Karpas-422 (cell line): ENCODE measurements at regions not wholly inside any gene's neighbourhood (a gene's known extent, or its start where the extent isn't known, plus 50 kb on each side); places are given as distances from the start of the nearest gene placed in this dataset.
"Not testable (repeated sequence)": the region's sequence is repeated elsewhere in the genome, so short reads cannot be mapped to it uniquely, and the experiment has no call there.

Experiments used
- DNase-seq: peaks from one replicate; pipeline ENCODE4 v3.0.0-alpha.2; 2015
- H2AFZ ChIP-seq: fragments of 200-600 bp; sonication (generic); 2 replicates; pipeline ENCODE4 v1.6.1; 2014; ENCODE audit warnings: antibody characterized with exemption, low read length, mixed read lengths
- H3K27ac ChIP-seq: fragments of 200-600 bp; sonication (generic); 2 replicates; pipeline ENCODE4 v1.5.1; 2014; ENCODE audit warnings: mild to moderate bottlenecking, low read length, moderate library complexity
- H3K27me3 ChIP-seq: fragments of 200-600 bp; sonication (generic); 2 replicates; pipeline ENCODE4 v1.6.1; 2014; ENCODE audit warnings: low read length, mixed read lengths
- H3K36me3 ChIP-seq: fragments of 200-600 bp; sonication (generic); 2 replicates; pipeline ENCODE4 v1.6.1; 2014; ENCODE audit warnings: low read length, mixed read lengths; ENCODE audit not compliant: insufficient read depth
- H3K4me1 ChIP-seq: fragments of 200-600 bp; sonication (generic); 2 replicates; pipeline ENCODE4 v1.6.1; 2014; ENCODE audit warnings: mild to moderate bottlenecking, low read length, mixed read lengths
- H3K4me2 ChIP-seq: fragments of 200-600 bp; sonication (generic); 2 replicates; pipeline ENCODE4 v1.6.1; 2014; ENCODE audit warnings: low read length, low read depth, mild to moderate bottlenecking; ENCODE audit not compliant: poor library complexity, severe bottlenecking
- H3K4me3 ChIP-seq: fragments of 200-600 bp; sonication (generic); 2 replicates; pipeline ENCODE4 v1.5.1; 2014; ENCODE audit warnings: mild to moderate bottlenecking, antibody characterized with exemption, low read length, mixed read lengths
- H3K79me2 ChIP-seq: fragments of 200-600 bp; sonication (generic); 2 replicates; pipeline ENCODE4 v1.6.1; 2014; ENCODE audit warnings: mild to moderate bottlenecking, low read length, mixed read lengths
- H3K9ac ChIP-seq: fragments of 200-600 bp; sonication (generic); 2 replicates; pipeline ENCODE4 v1.6.0; 2014; ENCODE audit warnings: low read length
- H3K9me2 ChIP-seq: fragments of 200-600 bp; sonication (generic), shearing (Covaris generic); replicated peaks from 2 replicates; pipeline ENCODE4 v1.6.0; 2014; ENCODE audit warnings: mild to moderate bottlenecking, low read length, moderate library complexity; ENCODE audit not compliant: insufficient read depth
- H3K9me3 ChIP-seq: fragments of 300-700, 200-600 bp; sonication (generic); 2 replicates; pipeline ENCODE4 v1.6.1; 2014; ENCODE audit warnings: low read length, mixed read lengths
- H4K20me1 ChIP-seq: fragments of 200-600 bp; sonication (generic); 2 replicates; pipeline ENCODE4 v1.6.1; 2014; ENCODE audit warnings: mild to moderate bottlenecking, antibody characterized with exemption, low read length, low read depth; ENCODE audit not compliant: insufficient read depth

DNA sequence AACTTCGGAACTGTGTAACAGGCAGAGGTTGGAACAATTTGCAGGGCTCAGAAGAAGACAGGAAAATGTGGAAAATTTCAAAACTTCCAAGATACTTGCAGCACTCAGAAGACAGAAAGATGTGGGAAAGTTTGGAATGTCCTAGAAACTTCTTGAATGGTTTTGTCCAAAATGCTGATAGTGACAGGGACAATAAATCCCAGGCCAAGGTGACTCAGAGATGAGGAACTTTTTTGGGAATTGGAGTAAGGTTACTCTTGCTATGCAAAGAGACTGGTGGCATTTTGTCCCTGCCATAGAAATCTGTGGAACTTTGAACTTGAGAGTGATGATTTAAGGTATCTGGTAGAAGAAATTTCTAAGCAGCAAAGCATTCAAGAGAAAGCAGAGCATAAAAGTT is 2055.6 kb upstream of the C9orf72 start:
- not testable (repeated sequence) for DNase-seq

GRCh38 chr9:29637471-29638237 is 2064.4 kb upstream of the C9orf72 start:
- no peaks in the 10 kb centered on the region for H3K27me3 ChIP-seq
- H3K79me2 ChIP-seq = no peaks in the 10 kb centered on the region
- no peak for DNase-seq
- H3K27ac ChIP-seq = no peak overlapping the region
- H3K36me3 ChIP-seq = no peaks in the 10 kb centered on the region
- H3K4me2 ChIP-seq = no peak overlapping the region
- H3K9me3 ChIP-seq = peaks cover 12% of the 10 kb centered on the region; the same call in 1 of the 2 replicates
- H3K9ac ChIP-seq = no peak overlapping the region
- H3K4me3 ChIP-seq = no peak overlapping the region
- H3K4me1 ChIP-seq = no peaks in the 10 kb centered on the region
- no peak overlapping the region for H2AFZ ChIP-seq
- H4K20me1 ChIP-seq = no peaks in the 10 kb centered on the region
- no peaks in the 10 kb centered on the region for H3K9me2 ChIP-seq

More for the DNA sequence above, 2055.6 kb upstream of the C9orf72 start:
- H3K4me3 ChIP-seq, H3K4me1 ChIP-seq, H3K9ac ChIP-seq, H3K9me2 ChIP-seq, H3K36me3 ChIP-seq, H3K4me2 ChIP-seq, H3K79me2 ChIP-seq, H4K20me1 ChIP-seq, H3K27me3 ChIP-seq, H3K27ac ChIP-seq, H2AFZ ChIP-seq: not testable (repeated sequence)
- peaks cover 17% of the 10 kb centered on the region for H3K9me3 ChIP-seq

- no peak overlapping the region for H3K4me3 ChIP-seq
- no peak overlapping the region for H3K9ac ChIP-seq
- H3K27ac ChIP-seq = no peak overlapping the region
- peaks cover 15% of the 10 kb centered on the region; the same call in 1 of the 2 replicates for H3K9me3 ChIP-seq
- H3K79me2 ChIP-seq = no peaks in the 10 kb centered on the region
- H3K36me3 ChIP-seq = no peaks in the 10 kb centered on the region
- H4K20me1 ChIP-seq = no peaks in the 10 kb centered on the region
- no peak overlapping the region for H3K4me2 ChIP-seq
- no peak for DNase-seq
- no peak overlapping the region for H2AFZ ChIP-seq
- no peaks in the 10 kb centered on the region for H3K9me2 ChIP-seq
- H3K27me3 ChIP-seq = no peaks in the 10 kb centered on the region
- H3K4me1 ChIP-seq = no peaks in the 10 kb centered on the region
Observed at GRCh38 chr9:29640507-29640906, 2067.2 kb upstream of the C9orf72 start.

DNA sequence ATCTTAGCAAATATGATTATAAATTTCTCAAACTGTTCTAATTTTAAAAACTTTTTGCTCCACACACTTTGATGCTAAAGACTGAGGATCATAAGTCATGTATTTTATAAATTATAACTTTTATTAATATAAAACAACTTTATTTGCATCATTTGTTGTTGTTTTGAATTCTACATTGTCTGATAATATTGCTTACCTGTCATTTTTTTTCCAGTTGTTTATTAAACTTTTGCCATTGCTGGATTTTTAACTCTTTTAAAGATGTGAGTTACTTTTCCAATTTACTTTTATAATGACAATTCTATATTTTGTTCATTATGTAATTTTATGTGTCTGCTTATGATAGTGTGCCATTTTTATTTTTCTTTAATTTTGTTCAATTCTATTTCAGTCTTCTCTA is 2071.2 kb upstream of the C9orf72 start:
- no peak overlapping the region for H2AFZ ChIP-seq
- DNase-seq = no peak
- no peaks in the 10 kb centered on the region for H3K27me3 ChIP-seq
- no peaks in the 10 kb centered on the region for H3K4me1 ChIP-seq
- H4K20me1 ChIP-seq = no peaks in the 10 kb centered on the region
- H3K4me2 ChIP-seq = no peak overlapping the region
- H3K79me2 ChIP-seq = no peaks in the 10 kb centered on the region
- no peak overlapping the region for H3K27ac ChIP-seq
- H3K9me2 ChIP-seq = no peaks in the 10 kb centered on the region
- no peak overlapping the region for H3K9ac ChIP-seq
- no peaks in the 10 kb centered on the region for H3K36me3 ChIP-seq
- no peak overlapping the region for H3K4me3 ChIP-seq
- H3K9me3 ChIP-seq = peaks cover 16% of the 10 kb centered on the region; the same call in 1 of the 2 replicates

DNA sequence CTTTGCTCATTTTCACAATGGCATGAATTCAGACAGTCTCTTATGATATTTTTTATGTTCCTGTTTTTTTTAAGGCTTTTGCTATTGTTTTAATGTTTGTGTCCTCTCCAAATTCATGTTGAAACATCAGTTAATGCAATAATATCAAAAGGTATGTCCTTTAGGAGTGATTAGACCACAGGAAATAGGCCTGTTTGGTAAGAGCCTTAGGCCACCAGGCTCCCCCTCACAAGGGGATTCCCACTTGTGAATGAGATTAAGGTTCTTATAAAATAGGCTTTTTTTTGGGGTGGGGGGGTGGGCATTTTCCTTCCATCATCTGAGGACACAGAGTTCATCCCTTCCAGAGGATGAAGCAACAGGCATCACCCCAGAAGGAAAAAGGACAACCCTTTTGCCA is 2074.2 kb upstream of the C9orf72 start:
- no peaks in the 10 kb centered on the region for H3K27me3 ChIP-seq
- H3K9me3 ChIP-seq = peaks cover 28% of the 10 kb centered on the region
- H3K4me2 ChIP-seq = no peak overlapping the region
- H3K36me3 ChIP-seq = no peaks in the 10 kb centered on the region
- no peak overlapping the region for H2AFZ ChIP-seq
- H3K4me3 ChIP-seq = no peak overlapping the region
- DNase-seq = no peak
- H4K20me1 ChIP-seq = no peaks in the 10 kb centered on the region
- no peak overlapping the region for H3K27ac ChIP-seq
- no peaks in the 10 kb centered on the region for H3K79me2 ChIP-seq
- H3K4me1 ChIP-seq = no peaks in the 10 kb centered on the region
- H3K9ac ChIP-seq = no peak overlapping the region
- no peaks in the 10 kb centered on the region for H3K9me2 ChIP-seq

GRCh38 chr9:29648132-29648531 is 2074.9 kb upstream of the C9orf72 start:
- Histone ChIP-seq H3K9ac (no peak overlapping the region), H3K27ac (no peak overlapping the region), H3K27me3 (no peaks in the 10 kb centered on the region), H3K4me3 (no peak overlapping the region), H3K4me2 (no peak overlapping the region), H4K20me1 (no peaks in the 10 kb centered on the region), H3K9me3 (peaks cover 23% of the 10 kb centered on the region), H2AFZ (no peak overlapping the region), H3K79me2 (no peaks in the 10 kb centered on the region), H3K36me3 (no peaks in the 10 kb centered on the region), H3K9me2 (no peaks in the 10 kb centered on the region), H3K4me1 (no peaks in the 10 kb centered on the region)
- no peak for DNase-seq

DNA sequence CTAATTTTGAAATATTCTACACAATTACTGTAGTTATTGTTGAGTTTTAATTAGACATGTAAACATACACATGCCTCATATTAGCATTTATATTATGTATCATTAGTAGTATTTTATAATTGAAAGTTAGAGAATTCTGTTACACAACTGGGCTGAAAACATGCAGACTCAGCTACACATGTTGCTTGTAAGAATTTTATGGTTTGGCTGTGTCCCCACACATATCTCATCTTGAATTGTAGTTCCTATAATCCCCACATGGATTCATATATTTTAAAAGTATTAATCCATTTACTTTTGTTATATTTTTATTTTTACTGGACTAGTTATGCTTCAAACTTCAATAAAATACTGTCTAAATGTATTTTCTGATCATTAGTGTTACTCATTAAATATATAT is 2075.3 kb upstream of the C9orf72 start:
- peaks cover 25% of the 10 kb centered on the region for H3K9me3 ChIP-seq
- H4K20me1 ChIP-seq = no peaks in the 10 kb centered on the region
- no peaks in the 10 kb centered on the region for H3K9me2 ChIP-seq
- no peaks in the 10 kb centered on the region for H3K4me1 ChIP-seq
- H3K36me3 ChIP-seq = no peaks in the 10 kb centered on the region
- no peak overlapping the region for H3K9ac ChIP-seq
- no peak overlapping the region for H3K4me3 ChIP-seq
- H3K27ac ChIP-seq = no peak overlapping the region
- no peak for DNase-seq
- no peaks in the 10 kb centered on the region for H3K79me2 ChIP-seq
- H2AFZ ChIP-seq = no peak overlapping the region
- H3K4me2 ChIP-seq = no peak overlapping the region
- no peaks in the 10 kb centered on the region for H3K27me3 ChIP-seq

GRCh38 chr9:29656641-29657406 is 2083.5 kb upstream of the C9orf72 start:
- Histone ChIP-seq H3K27me3 (no peaks in the 10 kb centered on the region), H3K4me3 (no peak overlapping the region), H3K9me3 (peaks cover 14% of the 10 kb centered on the region), H3K36me3 (no peaks in the 10 kb centered on the region), H3K9me2 (no peaks in the 10 kb centered on the region), H3K4me2 (no peak overlapping the region), H3K4me1 (no peaks in the 10 kb centered on the region), H3K27ac (no peak overlapping the region), H4K20me1 (no peaks in the 10 kb centered on the region), H2AFZ (no peak overlapping the region), H3K9ac (no peak overlapping the region), H3K79me2 (no peaks in the 10 kb centered on the region)
- DNase-seq = no peak
